ENCODE measurements at regions not wholly inside any gene's neighbourhood (a gene's known extent, or its start where the extent isn't known, plus 50 kb on each side); places are given as distances from the start of the nearest gene placed in this dataset.
A peak's percentile ranks its signal among the peaks of the same experiment; 100 is the strongest.

DNA sequence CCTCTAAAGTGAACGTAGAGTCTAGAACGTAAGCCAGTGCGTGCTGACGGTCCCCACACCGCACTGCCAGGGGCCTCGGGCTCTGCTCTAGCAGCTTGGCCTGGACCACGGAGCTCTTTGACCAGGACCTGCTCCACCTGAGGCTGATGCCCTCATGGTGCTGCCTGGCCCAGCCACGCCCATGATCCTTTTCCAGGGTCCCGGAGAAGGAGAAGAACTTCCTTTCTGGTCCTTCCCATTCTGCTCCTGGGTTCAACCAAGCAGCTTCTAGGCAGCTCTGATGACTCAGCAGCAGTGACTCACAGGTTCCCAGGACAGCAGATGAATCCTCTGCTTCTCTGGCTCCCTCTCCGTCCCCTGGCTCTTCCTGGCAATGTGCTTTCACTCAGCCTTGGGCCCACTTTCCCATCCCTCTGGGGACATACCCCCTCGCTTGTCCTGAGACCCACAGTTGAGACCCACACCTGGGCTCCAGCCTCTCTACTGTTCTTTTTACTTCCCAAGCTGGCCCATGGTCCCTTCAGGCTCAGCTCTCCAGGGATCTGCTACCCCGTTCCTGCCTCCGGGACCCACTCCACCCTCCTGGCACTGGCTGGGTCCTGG lies 246.3 kb upstream of the RAB4A start:
- FAIRE-seq = no peak

GRCh38 chr1:229025576-229025975 lies 245.3 kb upstream of the RAB4A start:
- FAIRE-seq = no peak
- no peak for DNase-seq (ENCODE audit: insufficient read length, low spot score)

More for the DNA sequence above, 246.3 kb upstream of the RAB4A start:
- DNase-seq (ENCODE audit: insufficient read length, low spot score) = no peak

- DNase-seq (ENCODE audit: insufficient read length, low spot score) = no peak
- no peak for FAIRE-seq
These were observed 243.8 kb upstream of the RAB4A start for GRCh38 chr1:229027158-229027557.

- peak; percentile 84 for FAIRE-seq
- DNase-seq (ENCODE audit: insufficient read length, low spot score) = peak; percentile 28
These were observed 243.2 kb upstream of the RAB4A start for GRCh38 chr1:229027622-229028182.

GRCh38 chr1:229028544-229028943 lies 242.4 kb upstream of the RAB4A start:
- DNase-seq (ENCODE audit: insufficient read length, low spot score) (no peak), FAIRE-seq (no peak)

GRCh38 chr1:229028987-229029878 lies 241.7 kb upstream of the RAB4A start:
- DNase-seq (ENCODE audit: insufficient read length, low spot score) (no peak), FAIRE-seq (no peak)

GRCh38 chr1:229029879-229030235 lies 241.1 kb upstream of the RAB4A start:
- FAIRE-seq (no peak), DNase-seq (ENCODE audit: insufficient read length, low spot score) (no peak)

DNA sequence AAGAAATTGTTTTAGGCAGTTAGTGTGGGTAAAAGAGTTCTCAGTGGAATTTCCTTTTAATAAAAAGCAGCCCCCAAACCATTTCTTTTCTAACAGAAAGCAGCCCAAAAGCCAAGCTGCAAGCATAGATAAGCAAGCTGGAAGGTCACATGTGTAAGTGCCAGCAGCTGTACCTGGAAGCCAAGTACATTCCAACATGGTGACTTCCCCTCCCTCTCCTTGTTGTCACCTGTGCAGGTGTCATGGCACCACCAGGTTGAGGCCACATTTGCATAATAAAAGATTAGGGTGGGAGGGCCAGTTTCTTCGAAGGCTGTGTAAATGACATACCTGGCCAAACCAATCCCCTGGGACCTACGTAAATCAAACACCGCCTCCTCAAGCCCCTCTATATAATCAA lies 240.3 kb upstream of the RAB4A start:
- no peak for FAIRE-seq
- DNase-seq (ENCODE audit: insufficient read length, low spot score) = no peak

DNA sequence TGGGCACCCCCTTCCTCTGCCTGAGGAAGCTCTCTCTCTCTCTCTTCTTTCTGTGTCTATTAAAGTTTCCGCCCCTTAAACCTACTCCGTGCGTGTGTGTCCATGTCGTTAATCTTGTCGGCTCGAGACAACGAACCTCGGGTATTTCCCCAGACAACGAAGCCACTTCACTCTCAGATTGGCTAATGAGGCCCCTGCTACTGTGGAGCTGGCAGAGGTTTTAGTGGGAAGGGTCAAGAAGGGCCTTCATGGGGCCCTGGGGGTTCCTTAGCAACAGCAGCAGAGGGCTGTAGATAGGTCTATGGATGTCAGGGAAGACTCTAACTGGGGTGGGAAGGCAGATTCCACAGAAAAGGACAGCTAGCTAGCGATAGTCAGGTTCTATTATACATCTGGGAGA lies 239.8 kb upstream of the RAB4A start:
- no peak for FAIRE-seq
- DNase-seq (ENCODE audit: insufficient read length, low spot score) = no peak

- no peak for FAIRE-seq
These were observed 239.2 kb upstream of the RAB4A start for GRCh38 chr1:229031481-229032341.

GRCh38 chr1:229032375-229032774 lies 238.5 kb upstream of the RAB4A start:
- DNase-seq (ENCODE audit: insufficient read length, low spot score) (no peak), FAIRE-seq (no peak)

More at GRCh38 chr1:229031481-229032341, 239.2 kb upstream of the RAB4A start:
- no peak for DNase-seq (ENCODE audit: insufficient read length, low spot score)

- FAIRE-seq = no peak
These were observed 237.4 kb upstream of the RAB4A start for GRCh38 chr1:229033480-229033879.

DNA sequence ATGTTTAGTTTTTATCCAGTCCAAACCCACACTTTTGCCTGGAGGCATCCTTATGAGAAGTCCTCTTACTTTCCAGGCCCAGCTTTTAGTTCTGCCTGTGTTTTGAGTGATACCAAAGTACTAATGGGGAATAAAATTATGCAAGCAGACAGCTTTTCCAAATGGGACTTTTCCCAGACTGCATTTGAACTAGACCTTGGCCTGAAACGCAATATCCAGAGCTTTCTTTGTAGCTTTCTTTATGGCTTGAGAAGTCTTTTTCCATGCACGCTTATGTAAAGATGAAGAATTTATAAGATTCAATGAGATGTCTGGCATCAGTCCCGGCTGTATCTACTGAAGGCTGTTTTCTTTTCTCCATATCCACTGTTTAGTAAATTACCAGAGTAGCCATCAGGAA lies 236.6 kb upstream of the RAB4A start:
- FAIRE-seq (no peak), DNase-seq (ENCODE audit: insufficient read length, low spot score) (no peak)

More at GRCh38 chr1:229033480-229033879, 237.4 kb upstream of the RAB4A start:
- no peak for DNase-seq (ENCODE audit: insufficient read length, low spot score)

- FAIRE-seq (peak; percentile 84), DNase-seq (ENCODE audit: insufficient read length, low spot score) (peak; percentile 32)
These were observed 235.7 kb upstream of the RAB4A start for GRCh38 chr1:229035054-229035747.

DNA sequence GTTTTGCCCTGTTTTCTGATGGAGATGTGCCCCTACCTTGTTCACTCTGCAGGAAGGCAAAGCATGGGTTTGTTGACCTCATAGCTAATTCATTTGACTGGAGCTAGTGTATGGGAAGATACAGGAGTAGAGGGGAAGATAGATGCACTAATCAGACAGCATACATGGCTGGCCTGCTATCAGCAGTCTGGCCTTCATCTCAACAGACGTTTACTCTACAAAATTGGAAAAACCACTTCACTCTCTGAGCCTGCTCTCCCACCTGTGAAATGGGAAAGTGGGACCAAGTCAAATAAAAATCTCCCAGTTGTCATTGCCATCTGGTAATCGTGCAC lies 235.2 kb upstream of the RAB4A start:
- DNase-seq (ENCODE audit: insufficient read length, low spot score) = no peak
- no peak for FAIRE-seq

GRCh38 chr1:229037806-229038405 lies 233.0 kb upstream of the RAB4A start:
- FAIRE-seq = no peak
- DNase-seq (ENCODE audit: insufficient read length, low spot score) = no peak

- FAIRE-seq (no peak), DNase-seq (ENCODE audit: insufficient read length, low spot score) (no peak)
These were observed 230.1 kb upstream of the RAB4A start for GRCh38 chr1:229040630-229041358.

- FAIRE-seq (no peak), DNase-seq (ENCODE audit: insufficient read length, low spot score) (no peak)
These were observed 229.0 kb upstream of the RAB4A start for GRCh38 chr1:229041946-229042345.

DNA sequence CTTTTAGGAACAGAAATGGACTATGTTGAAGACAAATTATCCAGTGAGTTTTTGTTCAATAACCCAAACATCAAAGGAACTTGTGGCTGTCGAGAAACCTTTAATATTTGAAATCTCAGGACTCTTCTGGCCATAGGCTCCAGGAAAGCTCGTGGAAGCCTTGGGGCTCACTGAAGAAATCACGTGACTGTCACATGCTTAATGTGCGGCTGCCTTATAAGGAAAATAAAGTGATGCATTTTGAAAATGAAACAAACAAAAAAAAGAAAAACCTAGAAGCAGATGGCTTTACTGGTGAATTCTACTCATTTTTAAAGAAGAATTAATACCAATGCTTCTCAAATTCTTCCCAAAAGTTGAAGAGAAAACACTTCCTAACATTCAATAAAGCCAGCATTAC lies 228.4 kb upstream of the RAB4A start:
- FAIRE-seq (no peak), DNase-seq (ENCODE audit: insufficient read length, low spot score) (no peak)

Measured in GM19239 (cell line).